GOT3 (cell line): ENCODE measurements at regions not wholly inside any gene's neighbourhood (a gene's known extent, or its start where the extent isn't known, plus 50 kb on each side); places are given as distances from the start of the nearest gene placed in this dataset.
"Not testable (repeated sequence)": the region's sequence is repeated elsewhere in the genome, so short reads cannot be mapped to it uniquely, and the experiment has no call there.

Experiments used
- DNase-seq: peaks from one replicate; lab custom pipeline; 2025; ENCODE audit warnings: mixed read lengths; lab: John Stamatoyannopoulos, UW

DNA sequence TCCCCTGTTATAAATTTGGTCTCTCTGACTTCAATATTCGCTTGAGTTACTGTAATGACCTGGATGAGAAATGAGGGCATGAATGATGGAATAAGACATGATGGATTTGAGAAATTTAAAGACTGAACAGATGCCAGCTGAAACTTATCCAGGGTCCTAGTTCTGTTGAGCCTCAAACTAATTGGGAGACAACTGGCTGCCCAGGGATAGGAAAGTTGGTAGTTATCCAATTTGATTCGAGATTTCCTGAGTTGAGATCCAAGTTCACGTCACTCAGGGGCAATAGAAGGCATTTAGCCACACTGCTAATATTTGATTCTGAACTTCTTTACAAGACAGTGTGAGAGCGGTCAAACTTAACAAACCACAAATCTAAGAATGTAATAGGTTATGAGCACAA, 159.0 kb upstream of the CXCL13 start:
- no peak for DNase-seq

DNA sequence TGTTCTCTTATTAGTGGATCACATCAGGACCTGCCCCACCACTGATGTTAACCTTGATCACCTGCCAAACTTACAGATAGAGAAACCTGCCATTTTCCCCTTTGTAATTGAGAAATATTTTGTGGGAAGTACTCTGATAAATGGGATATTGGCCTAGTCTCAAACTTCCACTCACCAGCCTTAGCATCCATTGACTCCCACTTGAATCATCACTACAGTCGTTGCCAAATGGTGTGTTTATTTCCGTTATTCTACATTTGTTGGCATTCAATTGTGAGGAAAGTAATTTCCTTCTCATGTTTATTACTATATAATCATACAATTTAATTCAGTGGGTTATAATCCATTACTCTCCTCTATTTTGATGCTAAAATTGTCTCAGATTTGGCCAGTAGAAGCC, 156.4 kb upstream of the CXCL13 start:
- DNase-seq, result no peak

DNA sequence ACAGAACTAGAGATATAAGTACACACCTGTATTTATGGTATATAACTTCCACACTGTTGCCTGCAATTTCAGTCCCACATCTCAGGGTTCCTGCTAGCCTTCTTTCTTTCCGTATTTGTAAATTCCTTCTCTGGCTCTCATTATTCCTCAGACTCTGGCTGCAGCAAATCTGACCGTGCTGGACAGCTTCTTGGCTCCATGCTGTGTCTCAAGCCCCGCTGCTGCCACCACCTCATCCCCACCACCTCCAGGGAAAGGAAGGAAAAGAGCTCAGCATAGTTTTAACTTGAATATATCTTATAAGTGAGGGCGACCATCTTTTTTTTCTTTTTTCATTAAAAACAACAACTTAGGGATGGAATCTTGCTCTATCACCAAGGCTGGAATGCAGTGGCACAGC, 155.6 kb upstream of the CXCL13 start:
- no peak for DNase-seq

GRCh38 chr4:77451530-77451929, 154.1 kb upstream of the CXCL13 start:
- no peak for DNase-seq

- DNase-seq, result not testable (repeated sequence)
Measured at GRCh38 chr4:77452117-77452516, 153.5 kb upstream of the CXCL13 start.

- DNase-seq, result no peak
Measured at GRCh38 chr4:77453911-77454310, 151.7 kb upstream of the CXCL13 start.

DNA sequence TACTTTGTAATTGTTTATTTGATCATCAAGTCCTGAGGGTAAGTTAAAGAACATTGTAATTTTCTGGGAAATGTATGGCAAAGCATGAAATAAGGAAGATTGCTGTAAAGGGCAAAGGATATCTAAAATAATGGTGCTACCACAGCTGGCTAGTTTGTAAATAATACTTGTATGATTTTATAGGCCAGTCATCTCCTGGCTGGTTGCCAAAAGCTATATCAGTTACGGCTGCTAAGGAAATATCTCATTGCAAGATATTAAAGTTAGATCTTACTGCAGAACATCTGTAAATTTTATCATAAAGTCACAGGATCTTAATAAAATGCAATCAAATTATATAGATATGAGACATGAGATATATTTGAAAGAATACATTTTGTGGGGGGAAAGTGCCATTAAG, 150.8 kb upstream of the CXCL13 start:
- no peak for DNase-seq

GRCh38 chr4:77464100-77464499, 141.5 kb upstream of the CXCL13 start:
- not testable (repeated sequence) for DNase-seq

DNA sequence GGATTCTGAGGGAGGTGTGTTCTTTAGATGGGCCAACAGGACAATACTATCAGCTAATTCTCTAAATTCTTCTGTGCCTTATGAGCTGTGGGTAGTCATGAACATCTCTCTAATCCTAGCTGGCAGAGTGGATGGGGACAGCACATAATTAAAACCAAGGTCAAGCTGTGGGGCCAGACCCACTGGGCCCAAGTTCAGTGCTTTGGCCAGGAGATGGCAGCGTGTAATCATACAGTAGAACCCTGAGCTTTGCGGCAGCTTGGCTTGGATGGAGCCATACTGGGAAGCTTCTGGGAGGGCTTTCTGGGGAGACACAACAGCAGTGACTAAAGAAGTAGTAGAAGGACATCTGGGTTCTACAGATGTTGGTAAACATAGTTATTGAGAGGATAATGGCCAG, 140.3 kb upstream of the CXCL13 start:
- peak; percentile 9 for DNase-seq

GRCh38 chr4:77466430-77466829, 139.2 kb upstream of the CXCL13 start:
- DNase-seq, result no peak

DNA sequence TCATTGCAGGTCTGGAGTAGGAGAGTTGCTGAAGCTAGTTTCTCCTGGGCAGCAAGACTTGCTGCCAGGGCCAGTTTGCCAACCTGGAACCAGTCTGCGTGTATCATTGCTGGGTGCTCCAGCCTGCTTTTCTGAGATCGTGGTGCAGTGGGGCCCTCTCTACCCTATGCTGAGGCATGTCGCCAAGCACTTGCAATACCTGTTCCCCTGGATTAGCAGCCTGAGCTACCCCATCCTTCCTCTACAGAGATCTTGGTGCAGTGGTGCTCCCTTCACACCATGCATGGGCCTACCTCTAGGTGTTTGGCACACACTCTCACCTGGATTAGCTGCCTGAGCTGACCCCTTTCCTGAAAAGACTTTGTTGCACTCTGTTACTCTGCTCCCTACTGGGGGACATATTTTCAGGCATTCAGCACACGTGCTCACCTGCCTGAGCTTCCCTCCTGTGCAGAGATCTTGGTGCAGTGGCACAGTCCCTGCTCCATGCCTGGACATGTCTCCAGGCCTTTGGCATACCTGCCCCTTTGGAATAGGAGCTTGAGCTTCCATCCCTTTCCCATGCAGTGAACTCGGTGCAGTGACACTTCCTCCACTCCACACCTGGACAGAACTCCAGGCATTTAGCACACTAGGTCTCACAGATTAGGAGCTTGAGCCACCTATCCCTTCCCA, 133.7 kb upstream of the CXCL13 start:
- no peak for DNase-seq

DNA sequence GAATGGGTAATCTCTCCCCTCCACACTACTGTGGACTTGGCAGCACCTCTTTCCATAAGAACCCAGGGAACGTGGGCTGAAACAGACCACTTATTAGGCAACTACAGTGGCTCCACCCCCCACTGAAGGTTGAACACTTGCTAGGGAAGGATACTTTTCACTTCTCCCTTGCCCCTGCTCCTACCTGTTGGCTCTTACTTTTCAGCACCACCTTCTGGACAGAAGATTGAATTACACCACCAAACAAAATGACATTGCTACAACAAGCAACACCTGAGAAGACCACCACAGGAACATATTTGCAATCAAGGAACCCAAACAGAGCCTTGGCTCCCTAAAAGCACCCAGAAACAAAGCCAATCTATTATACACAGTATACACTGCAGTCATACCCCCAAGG, 132.1 kb upstream of the CXCL13 start:
- no peak for DNase-seq

GRCh38 chr4:77481856-77482255, 123.8 kb upstream of the CXCL13 start:
- DNase-seq, result no peak

DNA sequence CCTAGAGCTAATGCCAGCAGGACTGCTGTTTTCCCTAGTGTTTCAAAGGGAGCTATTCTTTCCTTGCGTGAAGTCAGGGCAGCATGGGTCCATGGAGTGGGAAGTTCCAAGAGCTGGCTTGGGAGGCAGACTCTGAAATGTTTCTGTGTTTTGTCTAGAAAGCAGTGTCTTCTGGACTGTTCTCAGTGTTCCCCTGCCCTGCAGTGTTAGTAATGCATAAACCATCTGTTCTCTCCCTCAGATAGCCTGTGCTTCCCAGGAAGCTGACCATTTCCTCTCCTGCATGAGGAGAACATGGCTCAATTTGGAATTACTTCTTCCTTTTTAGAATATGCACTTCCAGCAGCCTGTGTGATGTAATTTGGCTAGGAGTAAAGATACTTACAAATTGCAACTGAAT, 116.7 kb upstream of the CXCL13 start:
- no peak for DNase-seq

DNA sequence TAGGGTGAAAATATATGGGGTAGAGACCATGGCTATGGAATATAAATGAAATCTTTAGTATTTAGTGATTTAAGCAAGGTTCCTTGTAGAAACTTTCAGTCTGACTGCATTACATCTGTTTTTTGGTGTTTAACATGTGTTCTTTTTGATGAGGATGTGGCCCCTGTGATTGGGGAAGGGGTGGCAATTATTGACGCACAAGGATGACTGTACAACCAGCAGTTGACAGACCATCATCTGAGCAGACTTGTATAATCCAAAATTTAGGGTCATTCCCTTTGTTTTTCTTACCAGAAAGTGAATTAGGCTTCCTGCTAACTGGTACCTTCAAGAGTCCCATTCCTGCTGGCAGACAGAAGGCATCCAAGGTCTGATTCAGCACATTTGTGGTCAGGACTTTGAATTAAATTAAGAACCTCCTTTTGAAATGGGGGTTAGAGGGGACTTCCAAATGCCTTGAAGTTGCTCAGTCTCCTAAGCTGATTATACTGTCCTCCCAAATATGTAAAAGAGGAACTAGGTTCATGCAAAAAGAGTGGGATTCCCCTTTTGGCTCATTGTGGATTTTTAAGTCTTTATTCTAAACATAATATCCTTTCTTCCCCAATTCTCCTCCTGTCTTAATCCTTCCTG, 112.4 kb upstream of the CXCL13 start:
- DNase-seq, result no peak

- peak; percentile 5 for DNase-seq
Measured at GRCh38 chr4:77493829-77494551, 111.6 kb upstream of the CXCL13 start.

DNA sequence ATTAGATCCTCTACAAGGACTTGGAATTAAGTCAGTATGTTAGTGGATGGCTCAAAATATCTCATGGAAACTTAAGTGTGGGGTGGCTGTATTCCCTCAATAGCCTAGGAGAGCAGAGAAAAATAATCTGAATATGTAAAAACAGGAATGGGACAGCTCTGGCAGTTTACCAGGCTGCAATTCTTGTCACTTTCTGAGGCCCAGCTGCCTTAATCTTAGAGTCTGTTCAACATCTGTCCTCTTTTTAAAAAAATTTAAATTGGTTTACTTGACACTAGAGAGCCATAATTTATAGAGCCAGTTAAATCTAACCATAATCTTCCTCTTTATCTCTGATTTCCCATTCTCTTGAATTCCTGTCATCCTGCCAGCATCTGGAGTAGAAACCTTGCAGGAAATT, 109.2 kb upstream of the CXCL13 start:
- DNase-seq, result no peak

DNA sequence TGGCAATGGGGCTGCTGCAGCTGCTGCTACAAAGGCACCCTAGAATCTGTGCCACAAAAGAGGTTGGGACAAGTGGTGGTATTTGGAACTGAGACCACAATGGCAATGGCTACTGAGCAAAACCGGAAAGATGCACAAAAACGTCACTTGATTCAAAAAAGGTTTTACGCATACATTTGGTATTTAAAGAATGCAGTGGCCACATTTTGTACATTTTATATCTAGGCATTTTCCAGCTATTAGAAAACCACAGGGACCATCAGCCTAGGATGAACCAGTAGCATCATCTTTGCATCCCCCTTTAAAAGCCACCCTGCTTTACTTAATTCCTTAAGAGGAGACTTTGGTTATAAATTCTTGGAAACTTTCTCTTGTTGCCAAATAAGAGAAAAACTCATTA, 104.8 kb upstream of the CXCL13 start:
- DNase-seq, result no peak

- DNase-seq, result no peak
Measured at GRCh38 chr4:77501240-77501639, 104.4 kb upstream of the CXCL13 start.

GRCh38 chr4:77501851-77502250, 103.8 kb upstream of the CXCL13 start:
- no peak for DNase-seq

DNA sequence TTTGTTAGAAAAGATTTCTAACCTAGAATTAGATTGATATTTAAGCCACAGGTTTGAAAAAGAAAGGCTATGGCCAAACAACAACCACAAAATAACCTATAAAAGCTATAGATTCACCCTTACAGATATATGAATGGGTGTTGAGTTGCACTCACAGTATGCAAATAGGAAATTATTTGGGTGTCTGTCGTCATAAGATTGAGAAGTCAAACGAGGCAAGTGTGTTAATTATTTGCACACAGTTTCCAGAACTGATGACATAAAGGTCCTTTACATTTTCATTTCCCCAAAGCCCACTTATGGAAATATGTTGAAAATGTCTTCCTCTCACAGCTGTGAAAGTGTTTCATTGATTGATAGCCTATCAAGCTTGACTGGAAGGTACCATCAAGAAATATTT, 101.2 kb upstream of the CXCL13 start:
- DNase-seq, result no peak

GRCh38 chr4:77505275-77505957, 100.2 kb upstream of the CXCL13 start:
- no peak for DNase-seq

DNA sequence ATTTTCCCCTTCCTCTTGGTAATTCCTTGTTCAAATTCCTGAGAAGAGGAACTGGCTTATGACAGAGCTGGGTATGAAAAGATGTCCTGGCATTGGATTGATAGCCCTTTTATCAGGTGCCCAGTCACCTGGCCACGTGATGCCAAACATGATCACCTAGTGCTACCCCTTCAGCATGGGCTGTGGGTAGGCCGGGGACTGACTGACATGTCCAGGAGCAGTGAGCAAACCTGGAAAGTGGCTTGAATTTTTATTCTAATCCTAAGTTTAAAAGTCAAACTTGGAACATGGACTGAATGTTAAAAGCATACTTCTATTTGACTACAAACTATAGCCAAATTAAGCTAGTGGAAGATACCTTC, 99.7 kb upstream of the CXCL13 start:
- no peak for DNase-seq
